Sciatic nerve (tissue), 2 donors: ENCODE measurements at regions not wholly inside any gene's neighbourhood (a gene's known extent, or its start where the extent isn't known, plus 50 kb on each side); places are given as distances from the start of the nearest gene placed in this dataset.

Experiments
- ATAC-seq: fragments of 200-7000 bp; cut with Tn5 transposase; one replicate; pipeline ENCODE4 v1.9.1; 2020; ENCODE audit warnings: mild to moderate bottlenecking, moderate library complexity
- DNase-seq: peaks from one replicate; pipeline ENCODE4 v3.0.0-alpha.2; 2020; ENCODE audit warnings: low spot score
- intact Hi-C: fragments of 100-400 bp; cut with DNase I; formaldehyde crosslinking; loops from one replicate; pipeline ENCODE4 v1.14.2; 2022
- donor health status: DM: no; HTN: no; CAD: no.
- donor health status: DM: no; HTN: no; CAD: no.

DNA sequence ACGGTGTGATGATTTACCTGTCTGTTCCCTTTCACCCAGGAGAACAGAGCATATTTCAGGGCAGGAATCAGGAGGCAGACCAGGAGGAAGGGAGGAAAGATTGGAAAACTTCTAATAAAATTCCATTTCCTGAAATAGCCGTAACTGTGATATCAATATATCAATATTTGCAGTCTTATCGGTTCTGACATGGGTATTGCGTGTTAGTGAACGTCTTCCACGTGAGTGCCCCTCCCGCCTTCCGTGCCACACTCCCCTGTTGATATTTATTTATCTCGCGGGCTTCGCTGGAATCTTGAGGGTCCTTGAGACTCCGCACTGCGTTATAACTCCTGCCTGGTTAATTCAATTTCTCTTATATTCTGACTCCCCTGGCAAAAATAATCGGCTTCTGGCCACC is 1160.4 kb downstream of the BRD1 start:
- DNase-seq (no peak), ATAC-seq (no peak)
- intact Hi-C loops, result no loop called here

DNA sequence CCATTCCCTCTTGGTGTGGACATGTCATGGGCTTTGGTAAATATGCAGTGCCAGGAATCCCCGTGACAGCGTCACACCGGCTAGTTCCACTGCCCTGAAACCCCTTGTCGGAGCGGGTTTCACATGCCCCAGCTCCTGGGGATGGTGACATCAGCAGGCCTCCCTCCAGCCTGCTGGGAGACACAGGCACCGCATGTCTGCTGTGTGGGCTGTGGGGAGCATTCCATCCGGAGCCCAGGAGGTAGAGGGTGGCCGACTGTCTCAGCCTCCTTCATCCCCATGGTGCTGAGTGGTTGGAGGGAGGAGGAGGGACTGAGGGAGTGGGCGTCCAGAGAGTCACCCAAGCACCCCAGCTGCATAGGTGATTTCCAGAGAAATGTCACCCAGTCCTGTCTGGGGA is 1161.1 kb downstream of the BRD1 start:
- no peak for DNase-seq
- intact Hi-C loops, result no loop called here
- no peak for ATAC-seq

DNA sequence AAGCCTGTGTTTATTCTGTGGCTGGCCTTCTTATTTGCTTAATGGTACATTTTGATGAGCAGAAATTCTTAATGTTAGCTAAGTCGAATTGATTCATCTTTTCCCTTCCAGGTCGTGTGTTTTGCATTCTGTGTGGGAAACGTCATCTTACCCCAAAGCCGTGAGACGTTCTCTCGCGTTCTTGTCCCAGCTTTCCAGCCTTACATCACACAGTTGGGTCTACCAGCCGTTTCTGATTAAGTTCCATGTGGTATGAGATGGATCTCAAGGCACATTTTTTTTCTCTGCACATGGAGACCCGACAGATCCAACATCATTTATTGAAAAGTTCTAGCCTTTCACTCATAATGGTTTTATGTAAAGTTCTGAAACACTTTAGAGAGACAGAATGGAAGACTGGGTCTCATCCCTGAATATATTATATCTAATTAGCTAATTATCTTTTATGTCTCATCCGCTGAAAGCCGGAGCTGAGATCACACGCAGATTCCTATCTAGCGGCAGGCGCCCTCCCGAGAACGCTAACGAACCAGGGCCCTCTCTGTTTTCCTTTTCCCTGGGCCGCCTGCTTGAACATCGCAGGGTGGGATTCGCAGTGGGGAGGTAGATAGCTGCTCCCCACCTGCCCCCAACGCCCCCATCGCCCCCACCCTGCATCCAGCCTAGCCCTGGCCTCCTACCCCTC is 1162.2 kb downstream of the BRD1 start:
- no peak for ATAC-seq
- intact Hi-C loops, result no loop called here
- no peak for DNase-seq

DNA sequence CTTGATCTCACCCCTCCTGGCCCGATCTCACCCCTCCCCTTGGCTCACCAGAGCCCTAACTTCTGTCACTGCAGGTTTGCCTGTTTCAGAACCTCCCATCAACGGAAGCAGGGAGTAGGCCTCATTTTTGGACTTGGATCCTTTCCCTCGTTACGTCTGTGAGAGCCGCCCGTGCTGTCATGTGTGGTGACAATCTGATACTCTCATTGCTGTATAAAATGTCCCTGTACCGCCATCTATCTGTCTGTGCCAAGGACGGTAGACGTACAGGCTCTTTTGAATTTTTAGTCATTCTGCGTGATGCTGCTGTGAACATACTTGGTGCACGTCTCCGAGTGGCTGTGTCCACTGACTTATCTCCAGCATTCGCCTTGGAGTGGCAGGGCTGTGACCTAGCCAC is 1163.1 kb downstream of the BRD1 start:
- intact Hi-C loops, result no loop called here
- ATAC-seq, result no peak
- DNase-seq, result no peak

DNA sequence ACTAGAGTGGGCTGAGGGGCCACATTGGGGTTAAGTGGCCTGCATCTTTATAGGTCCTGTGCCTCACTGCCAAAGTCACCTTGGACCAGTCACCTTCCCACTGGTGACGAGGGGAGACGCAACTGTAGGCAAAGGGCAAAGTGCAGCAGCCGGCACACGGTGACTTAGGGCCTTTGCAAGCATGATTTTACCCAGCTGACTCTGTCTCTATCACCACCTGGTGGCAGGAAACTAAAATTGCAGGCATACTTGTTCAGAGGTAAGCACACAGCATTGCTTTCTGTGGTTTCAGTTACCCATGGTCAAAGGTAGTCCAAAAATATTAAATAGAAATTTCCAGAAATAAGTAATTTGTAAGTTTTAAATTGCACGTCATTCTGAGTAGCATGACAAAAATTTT is 1164.4 kb downstream of the BRD1 start:
- ATAC-seq (no peak), DNase-seq (no peak)
- intact Hi-C loops, result no loop called here

DNA sequence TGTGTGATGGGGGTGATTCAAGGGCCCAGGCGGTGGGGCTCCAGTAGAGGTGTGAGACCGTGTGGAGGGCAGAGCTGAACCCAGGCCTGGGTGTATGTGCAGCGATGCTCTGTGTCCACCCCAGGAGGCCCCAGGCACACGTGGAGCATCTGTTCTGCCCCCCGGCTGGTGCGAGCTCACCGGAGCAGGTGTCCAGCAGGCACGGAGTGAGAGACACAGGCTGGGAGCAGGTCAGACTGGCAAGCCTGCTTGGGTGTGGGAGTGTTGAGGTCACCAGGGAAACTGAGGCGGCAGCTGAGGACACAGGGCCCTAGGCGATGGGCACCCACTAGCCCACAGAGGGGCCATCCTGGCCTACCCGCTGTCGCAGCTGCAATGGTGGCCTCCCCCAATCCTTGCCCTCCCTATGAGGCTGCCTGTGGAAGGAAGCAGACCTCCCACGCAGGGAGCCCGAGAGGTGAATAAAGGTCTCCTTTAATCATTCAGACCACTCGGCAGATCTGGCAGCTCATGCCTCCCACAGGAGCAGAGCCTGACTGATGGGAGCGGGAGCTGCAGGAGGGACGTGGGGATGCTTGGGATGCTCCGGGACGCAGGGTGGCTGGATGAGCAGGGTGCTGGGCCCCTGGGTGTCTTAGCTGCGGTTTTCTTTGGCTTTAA is 1165.1 kb downstream of the BRD1 start:
- ATAC-seq (no peak), DNase-seq (no peak)
- intact Hi-C loops, result no loop called here

DNA sequence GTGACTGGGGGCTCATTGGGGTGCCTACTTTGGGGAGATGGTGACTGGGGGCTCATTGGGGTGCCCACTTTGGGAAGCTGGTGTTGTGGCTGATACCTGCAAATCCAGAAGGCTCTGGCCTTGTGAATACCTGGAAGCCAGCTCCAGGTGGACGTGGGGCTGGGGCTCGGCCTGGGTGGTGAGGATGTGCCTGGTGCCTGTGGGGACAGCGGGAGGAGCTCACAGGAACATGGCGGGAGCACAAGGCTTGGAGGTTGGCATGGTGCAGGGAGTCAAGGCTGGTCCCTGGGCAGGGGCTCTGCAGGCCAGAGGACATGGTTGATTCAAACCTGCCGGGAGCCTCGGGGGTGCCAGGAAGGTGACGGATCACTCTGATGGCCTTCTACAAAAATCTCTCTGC is 1165.7 kb downstream of the BRD1 start:
- intact Hi-C loops, result no loop called here
- DNase-seq, result no peak
- ATAC-seq, result no peak

DNA sequence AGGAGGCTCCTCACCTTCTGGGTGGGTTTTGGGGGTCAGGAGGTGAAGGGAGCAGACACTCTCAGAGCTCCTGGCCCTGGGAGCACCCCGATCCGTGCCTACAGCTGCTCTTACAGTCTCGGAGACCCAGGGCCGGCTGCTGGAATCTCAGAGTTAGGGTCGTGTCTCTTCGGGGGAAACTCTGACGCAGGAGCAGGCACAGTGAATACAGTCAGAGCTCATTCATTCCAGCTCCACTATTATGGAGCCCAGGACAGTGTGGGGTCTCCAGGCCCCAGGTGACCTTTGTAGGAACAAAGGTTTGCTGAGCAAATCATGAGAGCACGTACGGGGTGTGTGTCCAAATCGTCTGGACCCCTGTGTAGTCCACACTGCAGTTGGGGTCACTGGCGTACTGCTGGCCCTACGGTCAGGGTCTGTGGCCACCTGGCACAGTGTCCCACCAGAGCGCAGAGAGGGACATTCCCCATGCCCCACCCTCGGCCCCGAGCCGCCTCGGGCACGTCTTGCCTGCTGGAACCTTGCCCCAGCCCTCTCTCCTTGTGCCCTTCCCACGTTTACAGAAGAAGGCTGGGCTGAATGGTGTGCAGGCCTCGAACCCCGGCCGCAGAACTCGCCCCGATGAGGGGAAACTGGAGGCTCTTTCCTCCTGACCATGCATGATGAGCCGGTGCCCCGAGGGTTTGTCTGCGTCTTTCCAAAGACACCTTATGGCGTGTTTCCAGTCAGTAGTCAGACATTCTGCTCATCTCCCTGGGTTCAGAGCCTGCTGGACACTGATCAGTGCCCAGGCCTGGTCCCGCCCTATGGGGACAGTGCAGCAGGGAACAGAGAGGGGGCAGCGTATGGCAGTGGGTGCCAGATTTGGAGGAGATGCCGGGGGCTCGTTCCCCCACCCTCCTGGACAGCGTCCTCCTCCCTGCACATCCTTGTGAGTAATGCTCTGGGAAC is 1166.6 kb downstream of the BRD1 start:
- intact Hi-C loops, result no loop called here
- no peak for DNase-seq
- ATAC-seq, result peak; percentile 68

DNA sequence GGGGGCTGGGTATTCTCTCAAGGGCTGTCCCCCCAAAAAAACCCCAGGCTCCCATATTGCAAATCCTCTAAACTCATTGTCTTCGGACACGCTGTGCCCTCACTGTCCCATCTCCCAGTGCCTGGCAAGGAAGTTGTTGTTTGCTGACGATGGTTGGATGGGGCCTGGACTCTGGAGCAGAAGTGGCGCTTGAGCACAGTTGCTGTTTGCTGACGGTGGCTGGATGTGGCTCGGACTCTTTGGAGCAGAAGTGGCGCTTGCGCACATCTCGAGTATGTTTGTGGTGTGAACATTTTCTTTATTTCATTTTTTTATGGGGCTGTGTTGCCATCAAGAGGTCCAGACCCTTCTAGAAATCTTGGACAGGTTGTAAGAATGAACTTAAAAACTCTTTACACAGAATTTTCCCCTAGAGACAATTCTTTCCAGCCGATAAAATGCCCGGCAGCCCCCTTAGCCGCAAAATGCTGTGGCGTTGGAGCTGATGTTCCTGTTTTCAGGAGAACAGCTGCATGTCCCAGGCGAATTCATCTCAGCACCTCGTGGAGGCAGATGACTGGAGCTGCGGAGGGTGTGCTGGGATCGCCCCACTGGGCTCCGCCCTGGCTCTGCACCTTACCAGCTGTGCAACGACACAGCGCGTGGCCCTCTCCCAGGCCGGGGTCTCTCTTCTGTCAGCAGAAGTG is 1167.4 kb downstream of the BRD1 start:
- intact Hi-C loops, result no loop called here
- no peak for DNase-seq
- ATAC-seq, result peak; percentile 28

DNA sequence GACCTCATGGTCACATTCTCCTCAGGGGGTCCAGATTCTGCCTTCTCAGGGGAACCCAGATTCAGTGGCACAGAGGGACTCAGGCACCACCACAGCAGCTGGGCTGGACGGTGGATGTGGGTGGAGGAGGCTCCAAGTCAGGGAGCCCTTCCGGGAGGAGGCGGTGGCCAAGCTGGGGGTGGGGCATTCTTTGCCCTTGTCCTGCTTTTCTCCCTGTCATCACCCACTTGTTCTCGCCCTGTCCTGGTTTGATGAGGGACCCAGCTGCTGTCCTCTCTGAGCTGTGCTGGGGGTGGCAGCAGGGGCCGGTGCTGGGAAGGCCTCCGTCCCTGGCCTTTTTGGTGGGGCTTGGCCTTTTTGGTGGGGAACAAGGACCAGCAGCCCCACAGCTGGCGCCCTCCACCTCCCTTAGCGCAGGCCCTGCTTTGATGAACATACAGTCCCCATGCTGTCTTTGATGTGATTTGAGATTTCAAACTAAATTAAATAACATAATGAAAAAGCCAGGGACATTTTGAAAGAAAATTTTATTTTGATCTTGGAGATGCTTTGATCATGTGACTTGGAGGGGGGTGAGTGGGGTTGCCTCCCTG is 1168.2 kb downstream of the BRD1 start:
- ATAC-seq (peak; percentile 19), DNase-seq (no peak)
- intact Hi-C loops, result no loop called here

DNA sequence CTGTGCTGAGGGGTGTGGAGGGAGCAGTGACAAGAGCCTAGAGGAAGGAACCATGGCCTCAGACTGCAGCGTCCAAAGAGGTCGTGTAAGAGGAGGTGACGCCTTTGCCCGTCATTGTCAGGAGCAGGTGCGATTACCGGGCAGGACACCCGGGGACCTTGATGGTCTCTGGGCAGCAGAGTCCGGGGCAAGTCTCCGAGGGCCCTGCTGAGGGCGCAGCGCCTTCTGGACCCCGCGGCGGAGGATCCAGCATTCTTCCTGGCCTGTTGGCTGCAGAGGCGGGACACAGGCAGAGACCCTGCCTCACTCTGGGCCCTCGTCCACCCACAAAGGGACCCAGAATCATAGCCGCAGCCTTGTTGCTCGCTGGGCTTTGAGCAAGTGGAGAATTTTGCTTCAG is 1168.8 kb downstream of the BRD1 start:
- DNase-seq, result no peak
- intact Hi-C loops, result no loop called here
- no peak for ATAC-seq

DNA sequence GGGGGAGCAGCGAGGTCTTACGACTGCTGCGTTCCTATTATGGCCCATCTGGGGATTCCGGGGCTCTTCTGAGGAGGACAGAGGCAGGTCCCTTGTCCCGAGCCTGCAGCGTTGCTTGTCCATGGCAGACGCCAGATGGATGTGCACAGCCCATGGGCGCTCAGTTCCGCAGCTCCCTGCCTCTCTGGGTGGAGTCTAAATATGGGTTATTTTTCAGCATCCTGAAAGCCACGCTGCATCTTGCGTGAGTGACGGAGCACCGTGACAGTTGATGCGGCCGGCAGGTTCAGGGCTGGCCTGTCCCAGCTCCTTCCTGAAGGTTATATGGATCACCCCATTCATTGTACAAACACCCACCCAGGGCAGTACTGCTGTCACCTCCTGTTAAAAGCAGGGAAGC is 1169.4 kb downstream of the BRD1 start:
- ATAC-seq (no peak), DNase-seq (no peak)
- intact Hi-C loops, result no loop called here

DNA sequence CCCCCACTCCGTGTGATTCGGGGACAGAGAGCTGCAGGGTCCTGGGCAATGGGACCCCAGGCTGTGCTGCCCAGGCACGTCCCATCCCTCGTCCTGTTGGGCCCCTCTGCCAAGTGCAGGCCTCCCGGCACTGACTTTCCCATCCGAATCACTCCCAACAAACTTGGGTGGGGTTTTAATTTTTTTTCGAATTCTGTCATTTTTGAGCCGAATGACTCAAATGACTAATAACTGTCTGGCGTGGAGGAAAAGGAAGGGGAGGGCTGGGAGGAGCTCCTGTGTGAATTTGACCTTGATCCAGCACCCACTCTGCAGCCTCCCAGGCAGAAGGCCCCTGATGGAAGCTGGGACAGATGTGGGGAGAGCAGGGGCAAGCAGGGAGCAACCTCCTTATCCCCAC is 1173.2 kb downstream of the BRD1 start:
- no peak for DNase-seq
- ATAC-seq, result no peak
- intact Hi-C loops, result no loop called here

DNA sequence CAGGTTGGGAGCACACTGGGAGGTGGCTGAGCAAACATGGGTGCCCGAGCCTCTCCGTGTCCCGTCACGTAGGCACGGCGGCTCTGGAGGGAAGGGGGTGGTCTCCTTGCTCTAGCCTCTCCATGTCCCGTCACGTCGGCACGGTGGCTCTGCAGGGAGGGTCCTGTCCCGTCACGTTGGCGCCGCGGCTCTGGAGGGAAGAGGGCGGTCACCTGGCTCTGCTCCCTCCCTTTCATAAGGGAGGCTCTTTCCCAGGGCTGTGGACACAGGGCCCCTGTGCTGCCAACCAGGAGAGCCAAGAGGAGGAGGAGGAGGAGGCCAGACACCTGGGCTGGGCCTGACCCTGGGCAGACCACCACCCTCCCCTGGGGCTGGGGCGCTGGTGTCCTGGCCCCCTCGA is 1173.7 kb downstream of the BRD1 start:
- ATAC-seq (no peak), DNase-seq (no peak)
- intact Hi-C loops, result no loop called here

DNA sequence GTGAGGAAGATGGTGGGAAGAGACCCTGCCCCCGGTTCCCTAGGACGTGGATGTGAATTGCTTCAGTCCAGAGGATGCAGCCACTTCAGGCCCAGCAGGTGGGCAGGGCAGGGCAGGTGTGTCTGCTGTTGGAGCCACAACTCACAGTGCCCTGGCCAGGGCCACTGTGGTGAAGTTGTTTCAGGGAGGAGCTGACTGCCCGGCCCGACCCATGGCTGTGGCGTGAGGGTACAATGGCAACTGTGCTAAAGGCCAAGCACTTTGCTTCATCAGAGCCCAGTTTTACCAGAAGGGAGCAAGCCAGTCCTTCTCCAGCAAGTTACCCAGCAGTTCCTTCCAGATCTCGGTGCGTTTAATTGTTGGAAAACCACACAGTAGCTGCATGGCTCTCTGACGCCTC is 1174.4 kb downstream of the BRD1 start:
- DNase-seq (no peak), ATAC-seq (no peak)
- intact Hi-C loops, result no loop called here

DNA sequence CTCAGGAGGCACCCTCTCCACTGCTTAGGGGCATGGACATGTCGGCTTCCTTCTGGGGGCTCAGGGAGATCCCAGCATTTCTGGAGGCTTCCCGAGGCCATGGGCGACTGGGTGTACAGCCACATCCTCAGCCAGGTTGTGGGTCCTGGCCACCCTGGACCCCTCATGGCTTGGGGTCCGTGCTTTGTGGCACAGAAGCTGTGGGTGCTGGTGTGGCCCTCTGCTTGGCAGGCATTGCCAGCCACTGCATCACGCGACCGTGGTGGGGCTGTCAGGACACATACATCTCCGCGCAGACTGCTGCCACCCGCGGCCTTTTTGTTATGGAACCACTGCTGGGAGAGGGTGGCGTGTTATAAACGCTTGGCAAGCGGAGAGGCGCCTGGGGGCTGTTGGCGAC is 1174.9 kb downstream of the BRD1 start:
- DNase-seq (no peak), ATAC-seq (no peak)
- intact Hi-C loops, result no loop called here

DNA sequence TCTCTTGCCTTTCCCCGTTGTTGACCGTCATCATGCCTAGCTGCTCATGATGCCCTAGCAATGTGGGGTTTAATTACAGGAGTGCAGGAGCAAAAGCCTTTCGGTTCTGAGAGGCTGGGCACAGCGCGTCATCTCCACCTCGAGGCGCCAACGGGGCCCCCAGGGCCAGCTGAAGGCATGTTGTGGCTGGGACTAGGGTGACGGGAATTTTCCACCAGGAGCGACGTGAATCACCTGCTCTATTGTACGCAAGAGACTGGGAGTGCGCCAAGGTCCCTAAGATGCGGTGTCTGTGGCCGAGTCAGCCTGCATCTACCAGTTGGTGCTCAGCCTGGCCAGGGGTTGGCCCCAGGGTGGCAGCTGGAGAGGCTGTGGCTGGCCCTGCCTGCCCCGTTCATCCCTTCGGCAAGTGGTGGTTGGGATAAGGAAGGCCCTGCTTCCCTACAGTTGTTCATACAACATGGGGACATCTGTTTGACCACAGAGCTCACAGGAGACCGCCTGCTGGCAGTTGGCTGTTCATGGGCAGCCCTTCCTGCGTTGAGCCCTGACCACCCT is 1175.6 kb downstream of the BRD1 start:
- DNase-seq (no peak), ATAC-seq (no peak)
- intact Hi-C loops, result no loop called here

DNA sequence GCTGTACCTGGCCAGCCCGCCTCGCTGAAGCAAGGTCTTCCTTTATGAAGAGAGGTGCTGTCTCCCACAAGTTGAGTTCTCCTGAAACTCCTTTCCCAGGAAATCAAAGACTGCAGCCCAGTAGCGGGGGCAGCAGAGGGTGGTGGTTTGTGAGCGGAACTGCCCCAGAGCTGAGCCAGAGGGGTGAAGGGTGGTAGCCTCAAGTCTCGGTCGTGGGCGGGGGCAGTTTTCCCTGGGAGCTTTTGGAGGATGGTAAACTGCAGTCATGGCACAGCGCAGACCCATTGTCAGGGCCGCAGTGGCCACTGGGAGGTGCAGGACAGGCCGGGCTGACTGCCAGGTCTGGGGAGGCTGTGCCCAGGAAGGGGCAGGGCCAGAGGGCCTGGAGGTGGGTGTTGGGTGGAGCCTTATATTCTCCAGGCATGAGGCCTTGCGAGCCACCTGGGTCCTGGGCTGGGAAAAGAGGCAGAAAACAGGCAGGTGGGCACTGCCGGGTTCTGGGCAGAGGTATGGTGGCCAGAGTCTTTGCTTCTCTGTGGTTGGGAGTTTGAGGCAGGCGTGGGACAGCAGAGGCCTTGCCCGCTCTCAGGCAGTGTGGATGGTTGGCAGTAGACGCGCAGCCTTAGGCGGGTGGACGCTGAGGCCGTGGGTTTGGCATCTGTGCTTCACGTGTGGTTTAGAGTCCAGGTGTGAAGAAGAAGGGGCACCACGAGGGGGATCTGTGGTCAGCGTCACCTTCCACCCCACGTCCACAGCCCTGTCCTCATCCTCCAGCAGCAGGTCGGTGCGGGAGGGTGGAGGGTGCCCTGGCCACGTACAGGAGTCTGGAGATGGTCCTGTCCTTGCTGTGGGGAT is 1176.4 kb downstream of the BRD1 start:
- intact Hi-C loops, result no loop called here
- DNase-seq (peak; percentile 77), ATAC-seq (peak; percentile 76)
